Panc1 (cell line): ENCODE measurements at regions not wholly inside any gene's neighbourhood (a gene's known extent, or its start where the extent isn't known, plus 50 kb on each side); places are given as distances from the start of the nearest gene placed in this dataset.

Source experiments
- ATAC-seq: fragments of 200-7000 bp; cut with Tn5 transposase; 2 replicates; pipeline ENCODE4 v1.9.1; 2020; ENCODE audit warnings: mild to moderate bottlenecking, moderate library complexity
- BruUV-seq: library from RNA; stranded (reverse); fragments of 400-500 nt; replicated peaks from 2 replicates; lab custom pipeline; 2021; lab: Mats Ljungman, UMichigan
- CTCF ChIA-PET: fragments of 300-600 bp; sonication (Branson Sonifier 250); formaldehyde crosslinking; loops from one replicate; lab custom pipeline; 2022; ENCODE audit warnings: antibody characterized with exemption; lab: Charles Lee
- POLR2A ChIA-PET: fragments of 300-600 bp; sonication (Branson Sonifier 250); formaldehyde crosslinking; loops from one replicate; lab custom pipeline; 2022; ENCODE audit warnings: antibody characterized with exemption; lab: Charles Lee
- DNase-seq: peaks from one replicate; pipeline ENCODE4 v3.0.0-alpha.2; 2010; ENCODE audit warnings: low read depth, low spot score
- H3K27ac ChIP-seq: 2 replicates; pipeline ENCODE4 v1.5.1; 2011; ENCODE audit warnings: mild to moderate bottlenecking, low read length, inconsistent platforms
- H3K27me3 ChIP-seq: fragments of 200-500 bp; sonication (Bioruptor generic); 2 replicates; pipeline ENCODE4 v1.6.0; 2014; ENCODE audit warnings: low read length, inconsistent platforms; ENCODE audit not compliant: control insufficient read depth, insufficient read depth
- H3K36me3 ChIP-seq: fragments of 200-500 bp; sonication (Bioruptor generic); 2 replicates; pipeline ENCODE4 v1.5.1; 2014; ENCODE audit warnings: inconsistent platforms, mild to moderate bottlenecking, low read length, moderate library complexity; ENCODE audit not compliant: control insufficient read depth, insufficient read depth
- H3K4me1 ChIP-seq: 2 replicates; pipeline ENCODE4 v1.5.1; 2011; ENCODE audit warnings: inconsistent platforms, mild to moderate bottlenecking, low read length, moderate library complexity; ENCODE audit not compliant: control insufficient read depth, insufficient read depth
- H3K4me3 ChIP-seq, 2 experiments: 2 replicates each; pipeline ENCODE4 v1.5.1; 2011 to 2012; ENCODE audit warnings: low read depth in 2 of 2, low read length in 2 of 2, mild to moderate bottlenecking in 2 of 2, inconsistent platforms in 1 of 2, moderate library complexity in 1 of 2
- H3K9me3 ChIP-seq: fragments of 200-500 bp; sonication (Bioruptor generic); 2 replicates; pipeline ENCODE4 v1.5.1; 2014; ENCODE audit warnings: low read depth, mild to moderate bottlenecking, inconsistent platforms, low read length, moderate library complexity; ENCODE audit not compliant: control insufficient read depth, insufficient read depth
- POLR2AphosphoS5 ChIP-seq: IDR thresholded peaks from 2 replicates; pipeline ENCODE4 v1.6.1; 2012; ENCODE audit warnings: mild to moderate bottlenecking, low read depth, low read length, moderate library complexity
- SIN3A ChIP-seq: IDR thresholded peaks from 2 replicates; pipeline ENCODE4 v1.6.1; 2012; ENCODE audit warnings: low read depth, mild to moderate bottlenecking, low read length, moderate library complexity, borderline replicate concordance; ENCODE audit not compliant: insufficient read depth
- TCF7L2 ChIP-seq: IDR thresholded peaks from 2 replicates; pipeline ENCODE4 v1.6.1; 2011; ENCODE audit warnings: mild to moderate bottlenecking, low read depth, low read length, inconsistent platforms
- in situ Hi-C: cut with HindIII; loops from 2 replicates; pipeline ENCODE4 v1.10.0; 2016; ENCODE audit warnings: low sequenced_read_pairs, low pct_unique_long_range_greater_than_20kb
- intact Hi-C: fragments of 100-400 bp; cut with micrococcal nuclease; formaldehyde crosslinking; loops from one replicate; pipeline ENCODE4 v1.10.0; 2022; ENCODE audit not compliant: unreplicated experiment
- TF ChIP-seq, protein P1 (sequence below): fragments of 450-650 bp; IDR thresholded peaks from 2 replicates; pipeline ENCODE4 v1.5.1; 2017; ENCODE audit warnings: mild to moderate bottlenecking
- TF ChIP-seq, protein P2 (sequence below), 2 experiments: IDR thresholded peaks; 2 replicates each; pipeline ENCODE4 v1.6.1; 2011 to 2012; ENCODE audit warnings: low read depth in 2 of 2, control low read depth in 1 of 2, low read length in 1 of 2, mild to moderate bottlenecking in 1 of 2, moderate library complexity in 1 of 2; ENCODE audit not compliant: insufficient read depth in 1 of 2

DNA sequence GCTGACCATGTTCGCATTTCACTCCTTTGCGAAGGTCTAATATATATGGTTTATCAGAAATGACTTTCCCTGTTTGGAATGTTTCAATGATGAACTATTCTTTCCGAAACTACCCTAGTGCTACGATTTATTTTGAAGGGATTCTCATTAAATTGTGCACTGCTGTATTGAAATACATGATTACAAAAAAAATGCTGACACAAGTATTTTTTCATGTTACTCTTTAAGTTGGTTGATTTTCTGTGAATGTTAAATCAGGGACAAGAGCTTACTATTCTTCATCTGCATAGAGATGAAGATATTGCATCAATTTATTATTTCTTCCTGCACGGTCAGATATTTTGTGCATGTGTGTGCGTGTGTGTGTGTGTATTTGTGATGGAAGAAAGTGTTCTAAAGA, 731.5 kb upstream of the AGA start:
- ChIA-PET CTCF (no interaction called here), POLR2A (no interaction called here)
- no peak for DNase-seq
- H3K27ac ChIP-seq = no peak overlapping the region
- no peak for TF ChIP-seq POLR2AphosphoS5
- TF ChIP-seq, protein P1, sequence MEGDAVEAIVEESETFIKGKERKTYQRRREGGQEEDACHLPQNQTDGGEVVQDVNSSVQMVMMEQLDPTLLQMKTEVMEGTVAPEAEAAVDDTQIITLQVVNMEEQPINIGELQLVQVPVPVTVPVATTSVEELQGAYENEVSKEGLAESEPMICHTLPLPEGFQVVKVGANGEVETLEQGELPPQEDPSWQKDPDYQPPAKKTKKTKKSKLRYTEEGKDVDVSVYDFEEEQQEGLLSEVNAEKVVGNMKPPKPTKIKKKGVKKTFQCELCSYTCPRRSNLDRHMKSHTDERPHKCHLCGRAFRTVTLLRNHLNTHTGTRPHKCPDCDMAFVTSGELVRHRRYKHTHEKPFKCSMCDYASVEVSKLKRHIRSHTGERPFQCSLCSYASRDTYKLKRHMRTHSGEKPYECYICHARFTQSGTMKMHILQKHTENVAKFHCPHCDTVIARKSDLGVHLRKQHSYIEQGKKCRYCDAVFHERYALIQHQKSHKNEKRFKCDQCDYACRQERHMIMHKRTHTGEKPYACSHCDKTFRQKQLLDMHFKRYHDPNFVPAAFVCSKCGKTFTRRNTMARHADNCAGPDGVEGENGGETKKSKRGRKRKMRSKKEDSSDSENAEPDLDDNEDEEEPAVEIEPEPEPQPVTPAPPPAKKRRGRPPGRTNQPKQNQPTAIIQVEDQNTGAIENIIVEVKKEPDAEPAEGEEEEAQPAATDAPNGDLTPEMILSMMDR = no peak
- TF ChIP-seq, protein P2, sequence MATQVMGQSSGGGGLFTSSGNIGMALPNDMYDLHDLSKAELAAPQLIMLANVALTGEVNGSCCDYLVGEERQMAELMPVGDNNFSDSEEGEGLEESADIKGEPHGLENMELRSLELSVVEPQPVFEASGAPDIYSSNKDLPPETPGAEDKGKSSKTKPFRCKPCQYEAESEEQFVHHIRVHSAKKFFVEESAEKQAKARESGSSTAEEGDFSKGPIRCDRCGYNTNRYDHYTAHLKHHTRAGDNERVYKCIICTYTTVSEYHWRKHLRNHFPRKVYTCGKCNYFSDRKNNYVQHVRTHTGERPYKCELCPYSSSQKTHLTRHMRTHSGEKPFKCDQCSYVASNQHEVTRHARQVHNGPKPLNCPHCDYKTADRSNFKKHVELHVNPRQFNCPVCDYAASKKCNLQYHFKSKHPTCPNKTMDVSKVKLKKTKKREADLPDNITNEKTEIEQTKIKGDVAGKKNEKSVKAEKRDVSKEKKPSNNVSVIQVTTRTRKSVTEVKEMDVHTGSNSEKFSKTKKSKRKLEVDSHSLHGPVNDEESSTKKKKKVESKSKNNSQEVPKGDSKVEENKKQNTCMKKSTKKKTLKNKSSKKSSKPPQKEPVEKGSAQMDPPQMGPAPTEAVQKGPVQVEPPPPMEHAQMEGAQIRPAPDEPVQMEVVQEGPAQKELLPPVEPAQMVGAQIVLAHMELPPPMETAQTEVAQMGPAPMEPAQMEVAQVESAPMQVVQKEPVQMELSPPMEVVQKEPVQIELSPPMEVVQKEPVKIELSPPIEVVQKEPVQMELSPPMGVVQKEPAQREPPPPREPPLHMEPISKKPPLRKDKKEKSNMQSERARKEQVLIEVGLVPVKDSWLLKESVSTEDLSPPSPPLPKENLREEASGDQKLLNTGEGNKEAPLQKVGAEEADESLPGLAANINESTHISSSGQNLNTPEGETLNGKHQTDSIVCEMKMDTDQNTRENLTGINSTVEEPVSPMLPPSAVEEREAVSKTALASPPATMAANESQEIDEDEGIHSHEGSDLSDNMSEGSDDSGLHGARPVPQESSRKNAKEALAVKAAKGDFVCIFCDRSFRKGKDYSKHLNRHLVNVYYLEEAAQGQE (IDR thresholded peaks at IDR 0.05; ENCODE audit: insufficient read depth in 1 of 2, low read depth in 2 of 2, low read length in 1 of 2) = no peak
- TF ChIP-seq SIN3A = no peak
- no peak for TF ChIP-seq TCF7L2
- H3K4me1 ChIP-seq = no peaks in the 10 kb centered on the region
- intact Hi-C loops = no loop called here
- no peak for ATAC-seq
- no peaks in the 10 kb centered on the region for H3K27me3 ChIP-seq
- BruUV-seq = no TSS peak
- no peak overlapping the region for H3K4me3 ChIP-seq
- in situ Hi-C loops = no loop called here
- no peaks in the 10 kb centered on the region for H3K9me3 ChIP-seq
- H3K36me3 ChIP-seq = no peaks in the 10 kb centered on the region

DNA sequence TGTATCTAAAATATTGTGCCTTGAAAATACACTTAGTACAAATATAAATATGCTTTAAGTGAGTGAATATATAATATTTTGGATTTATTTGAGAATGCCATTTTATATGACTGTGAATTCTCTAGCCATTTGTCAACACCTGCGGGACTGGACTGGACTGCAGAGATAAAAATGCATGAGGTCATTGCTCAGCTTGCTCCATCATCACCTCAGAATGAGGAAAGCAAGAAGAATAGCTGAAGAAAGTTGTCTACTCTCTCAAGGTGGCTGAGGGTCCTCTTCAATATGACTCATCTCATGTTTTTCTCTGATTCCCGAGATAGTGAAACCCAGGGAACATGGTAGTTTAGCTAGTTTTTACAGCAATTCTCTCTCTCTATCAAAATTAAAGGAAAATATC, 732.5 kb upstream of the AGA start:
- ChIA-PET CTCF (no interaction called here), POLR2A (no interaction called here)
- Histone ChIP-seq H3K4me1 (no peaks in the 10 kb centered on the region), H3K27ac (no peak overlapping the region), H3K27me3 (no peaks in the 10 kb centered on the region), H3K4me3 (no peak overlapping the region), H3K9me3 (no peaks in the 10 kb centered on the region), H3K36me3 (no peaks in the 10 kb centered on the region)
- DNase-seq (no peak), ATAC-seq (no peak)
- in situ Hi-C loops (no loop called here), intact Hi-C loops (no loop called here)
- TF ChIP-seq SIN3A = no peak
- TF ChIP-seq POLR2AphosphoS5 = no peak
- TF ChIP-seq TCF7L2 = no peak
- TF ChIP-seq, protein P1 = no peak
- TF ChIP-seq, protein P2 (IDR thresholded peaks at IDR 0.05; ENCODE audit: insufficient read depth in 1 of 2, low read depth in 2 of 2, low read length in 1 of 2) = no peak
- BruUV-seq = no TSS peak
